Esophagus squamous epithelium (tissue), 4 donors: ENCODE measurements at regions not wholly inside any gene's neighbourhood (a gene's known extent, or its start where the extent isn't known, plus 50 kb on each side); places are given as distances from the start of the nearest gene placed in this dataset.

Experiments
- CTCF ChIP-seq, 6 experiments: fragments of 450-650 bp in 4 of 6; fragments of 200-600 bp in 2 of 6; sonication (generic) in 2 of 6; IDR thresholded peaks; one replicate each; pipeline ENCODE4 v1.5.1; 2016 to 2019; ENCODE audit warnings: antibody characterized with exemption in 6 of 6, mild to moderate bottlenecking in 4 of 6, moderate library complexity in 4 of 6
- POLR2A ChIP-seq, 4 donors: fragments of 450-650 bp; IDR thresholded peaks; one replicate each; pipeline ENCODE4 v1.6.1; 2017; ENCODE audit warnings: antibody characterized with exemption in 4 of 4, mild to moderate bottlenecking in 4 of 4, moderate library complexity in 3 of 4

GRCh38 chr18:70493461-70493860 is 204.6 kb downstream of the SOCS6 start:
- no peak for TF ChIP-seq CTCF (IDR thresholded peaks at IDR 0.05)
- TF ChIP-seq POLR2A (IDR thresholded peaks at IDR 0.05): no peak
